ENCODE measurements at regions not wholly inside any gene's neighbourhood (a gene's known extent, or its start where the extent isn't known, plus 50 kb on each side); places are given as distances from the start of the nearest gene placed in this dataset.

GRCh38 chr19:31659897-31660210 lies 310.6 kb upstream of the TSHZ3 start:
- POLR2A ChIA-PET, result no interaction called here
- CTCF ChIA-PET, result no interaction called here
- H3K4me3 ChIP-seq (ENCODE audit: low read depth, low read length), result no peak overlapping the region
- TF ChIP-seq, protein P1, sequence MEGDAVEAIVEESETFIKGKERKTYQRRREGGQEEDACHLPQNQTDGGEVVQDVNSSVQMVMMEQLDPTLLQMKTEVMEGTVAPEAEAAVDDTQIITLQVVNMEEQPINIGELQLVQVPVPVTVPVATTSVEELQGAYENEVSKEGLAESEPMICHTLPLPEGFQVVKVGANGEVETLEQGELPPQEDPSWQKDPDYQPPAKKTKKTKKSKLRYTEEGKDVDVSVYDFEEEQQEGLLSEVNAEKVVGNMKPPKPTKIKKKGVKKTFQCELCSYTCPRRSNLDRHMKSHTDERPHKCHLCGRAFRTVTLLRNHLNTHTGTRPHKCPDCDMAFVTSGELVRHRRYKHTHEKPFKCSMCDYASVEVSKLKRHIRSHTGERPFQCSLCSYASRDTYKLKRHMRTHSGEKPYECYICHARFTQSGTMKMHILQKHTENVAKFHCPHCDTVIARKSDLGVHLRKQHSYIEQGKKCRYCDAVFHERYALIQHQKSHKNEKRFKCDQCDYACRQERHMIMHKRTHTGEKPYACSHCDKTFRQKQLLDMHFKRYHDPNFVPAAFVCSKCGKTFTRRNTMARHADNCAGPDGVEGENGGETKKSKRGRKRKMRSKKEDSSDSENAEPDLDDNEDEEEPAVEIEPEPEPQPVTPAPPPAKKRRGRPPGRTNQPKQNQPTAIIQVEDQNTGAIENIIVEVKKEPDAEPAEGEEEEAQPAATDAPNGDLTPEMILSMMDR (IDR thresholded peaks at IDR 0.05; ENCODE audit: insufficient read depth, low read length, missing control alignments), result no peak
- no peak for DNase-seq (ENCODE audit: low read depth, low spot score)

- ChIA-PET CTCF (no interaction called here), POLR2A (no interaction called here)
- DNase-seq (ENCODE audit: low read depth, low spot score), result no peak
- TF ChIP-seq, protein P1 (IDR thresholded peaks at IDR 0.05; ENCODE audit: insufficient read depth, low read length, missing control alignments), result no peak
- H3K4me3 ChIP-seq (ENCODE audit: low read depth, low read length), result no peak overlapping the region
Measured at GRCh38 chr19:31664096-31664495, 314.9 kb upstream of the TSHZ3 start.

DNA sequence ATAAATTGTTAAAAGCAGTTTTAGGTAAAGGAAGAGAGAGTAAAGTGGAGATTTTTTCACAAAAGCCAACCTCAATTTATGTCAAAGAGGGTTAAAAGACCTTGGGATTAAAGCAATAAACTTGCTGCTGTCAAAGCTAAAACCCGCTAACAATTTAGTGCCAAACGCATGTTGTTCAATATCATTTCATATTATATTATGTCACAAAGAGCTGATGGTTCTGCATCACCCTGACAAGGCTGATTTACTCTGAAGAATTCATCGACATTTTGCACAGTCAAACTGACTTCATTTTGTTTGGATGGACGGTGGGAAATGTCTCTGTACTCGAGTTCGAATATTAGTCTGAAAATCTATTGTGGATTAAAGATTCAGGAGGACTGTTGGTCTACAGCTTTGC lies 315.8 kb upstream of the TSHZ3 start:
- no peak overlapping the region for H3K4me3 ChIP-seq (ENCODE audit: low read depth, low read length)
- CTCF ChIA-PET, result no interaction called here
- TF ChIP-seq, protein P1 (IDR thresholded peaks at IDR 0.05; ENCODE audit: insufficient read depth, low read length, missing control alignments), result no peak
- POLR2A ChIA-PET, result no interaction called here
- DNase-seq (ENCODE audit: low read depth, low spot score), result no peak

DNA sequence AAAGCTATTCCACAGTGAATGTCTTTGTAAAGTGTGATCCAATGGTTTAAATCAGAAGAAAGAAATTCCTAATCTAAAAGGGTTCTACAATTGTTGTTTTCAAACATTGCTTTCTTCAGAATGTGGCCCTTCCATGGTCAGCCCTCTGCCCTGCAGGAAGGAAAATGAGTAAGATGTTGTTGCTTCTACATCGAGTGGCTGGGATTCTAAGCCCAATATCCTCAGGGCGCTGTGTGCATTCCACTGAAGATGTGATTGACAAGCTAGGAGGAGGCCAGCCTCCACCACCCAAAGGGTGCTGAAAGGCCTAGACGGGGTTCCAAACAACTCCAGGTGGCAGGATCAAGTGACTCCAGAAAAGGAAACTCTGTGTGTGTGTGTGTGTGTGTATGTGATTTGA lies 316.9 kb upstream of the TSHZ3 start:
- CTCF ChIA-PET, result no interaction called here
- no peak overlapping the region for H3K4me3 ChIP-seq (ENCODE audit: low read depth, low read length)
- no peak for DNase-seq (ENCODE audit: low read depth, low spot score)
- TF ChIP-seq, protein P1 (IDR thresholded peaks at IDR 0.05; ENCODE audit: insufficient read depth, low read length, missing control alignments), result no peak
- POLR2A ChIA-PET, result no interaction called here

GRCh38 chr19:31667106-31667505 lies 317.9 kb upstream of the TSHZ3 start:
- TF ChIP-seq, protein P1 (IDR thresholded peaks at IDR 0.05; ENCODE audit: insufficient read depth, low read length, missing control alignments), result no peak
- ChIA-PET POLR2A (no interaction called here), CTCF (no interaction called here)
- H3K4me3 ChIP-seq (ENCODE audit: low read depth, low read length), result no peak overlapping the region
- no peak for DNase-seq (ENCODE audit: low read depth, low spot score)

DNA sequence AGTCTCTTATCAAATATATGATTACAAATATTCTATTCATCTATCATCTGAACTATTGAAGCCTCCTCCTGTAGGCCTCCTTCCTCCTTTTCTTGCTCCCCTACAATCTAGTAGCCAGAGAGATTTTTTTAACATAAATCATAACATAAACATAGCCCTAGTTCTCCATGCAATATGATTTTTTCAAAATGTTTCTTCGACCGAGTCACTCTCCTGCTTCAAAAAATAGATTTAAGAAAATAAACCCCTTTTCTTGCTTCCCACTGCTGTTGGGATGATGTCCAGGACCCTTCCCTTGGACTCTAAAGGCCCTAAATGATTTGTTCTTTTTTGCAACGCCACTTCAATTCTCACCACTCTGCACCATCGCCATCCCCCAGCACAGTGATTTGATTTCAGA lies 319.7 kb upstream of the TSHZ3 start:
- POLR2A ChIA-PET, result no interaction called here
- TF ChIP-seq, protein P1 (IDR thresholded peaks at IDR 0.05; ENCODE audit: insufficient read depth, low read length, missing control alignments), result no peak
- H3K4me3 ChIP-seq (ENCODE audit: low read depth, low read length), result no peak overlapping the region
- CTCF ChIA-PET, result no interaction called here
- no peak for DNase-seq (ENCODE audit: low read depth, low spot score)

Measured in AG04449 (cell line).